ENCODE measurements at regions not wholly inside any gene's neighbourhood (a gene's known extent, or its start where the extent isn't known, plus 50 kb on each side); places are given as distances from the start of the nearest gene placed in this dataset.

GRCh38 chr5:104611135-104611767 is 1048.7 kb upstream of the NUDT12 start:
- ATAC-seq (no peak), DNase-seq (no peak)
- Histone ChIP-seq H3K4me3 (no peak overlapping the region), H3K27me3 (ENCODE audit: insufficient read depth in 3 of 3, low read length in 2 of 3) (no peaks in the 10 kb centered on the region), H3K4me1 (no peaks in the 10 kb centered on the region), H3K9me3 (no peaks in the 10 kb centered on the region), H3K27ac (no peak overlapping the region), H3K36me3 (ENCODE audit: insufficient read depth in 1 of 2, low read depth in 1 of 2) (no peaks in the 10 kb centered on the region)
- 21 to 30% (median 24%) methylated on average over 6 of the region's 6 CpGs for WGBS, 3 donors
- TF ChIP-seq CTCF (IDR thresholded peaks at IDR 0.05): no peak
- intact Hi-C loops (cut with DNase I): no loop called here

GRCh38 chr5:104606258-104606829 is 1043.8 kb upstream of the NUDT12 start:
- DNase-seq (no peak), ATAC-seq (no peak)
- intact Hi-C loops (cut with DNase I): no loop called here
- H3K4me1 ChIP-seq: no peaks in the 10 kb centered on the region
- WGBS, 3 donors: 75 to 78% (median 77%) methylated on average over 5 of the region's 5 CpGs
- TF ChIP-seq CTCF (IDR thresholded peaks at IDR 0.05): no peak
- H3K27me3 ChIP-seq (ENCODE audit: insufficient read depth in 3 of 3, low read length in 2 of 3): no peaks in the 10 kb centered on the region
- no peaks in the 10 kb centered on the region for H3K9me3 ChIP-seq
- H3K36me3 ChIP-seq (ENCODE audit: insufficient read depth in 1 of 2, low read depth in 1 of 2): no peaks in the 10 kb centered on the region
- H3K4me3 ChIP-seq: no peak overlapping the region
- H3K27ac ChIP-seq: no peak overlapping the region

- no peak for TF ChIP-seq CTCF (IDR thresholded peaks at IDR 0.05)
- WGBS, 3 donors: 56 to 69% (median 66%) methylated on average over 2 of the region's 2 CpGs
- intact Hi-C loops (cut with DNase I): no loop called here
- no peak overlapping the region for H3K27ac ChIP-seq
- DNase-seq (no peak), ATAC-seq (no peak)
- no peaks in the 10 kb centered on the region for H3K36me3 ChIP-seq (ENCODE audit: insufficient read depth in 1 of 2, low read depth in 1 of 2)
- no peak overlapping the region for H3K4me3 ChIP-seq
- no peaks in the 10 kb centered on the region for H3K9me3 ChIP-seq
- no peaks in the 10 kb centered on the region for H3K4me1 ChIP-seq
- H3K27me3 ChIP-seq (ENCODE audit: insufficient read depth in 3 of 3, low read length in 2 of 3): peaks cover 0 to 2% (median 0%) of the 10 kb centered on the region in 3 donors
Measured at GRCh38 chr5:104599726-104600125, 1037.1 kb upstream of the NUDT12 start.

GRCh38 chr5:104598285-104598684 is 1035.7 kb upstream of the NUDT12 start:
- no peak overlapping the region for H3K4me3 ChIP-seq
- intact Hi-C loops (cut with DNase I): no loop called here
- H3K36me3 ChIP-seq (ENCODE audit: insufficient read depth in 1 of 2, low read depth in 1 of 2): no peaks in the 10 kb centered on the region
- ATAC-seq: no peak
- 0% methylated on average over 1 of the region's 1 CpG for WGBS, 3 donors
- H3K27ac ChIP-seq: no peak overlapping the region
- DNase-seq: no peak
- no peaks in the 10 kb centered on the region for H3K9me3 ChIP-seq
- TF ChIP-seq CTCF (IDR thresholded peaks at IDR 0.05): no peak
- peaks cover 0 to 2% (median 0%) of the 10 kb centered on the region in 3 donors for H3K27me3 ChIP-seq (ENCODE audit: insufficient read depth in 3 of 3, low read length in 2 of 3)
- no peaks in the 10 kb centered on the region for H3K4me1 ChIP-seq

- Histone ChIP-seq H3K27me3 (ENCODE audit: insufficient read depth in 3 of 3, low read length in 2 of 3) (peaks cover 0 to 2% (median 0%) of the 10 kb centered on the region in 3 donors), H3K4me3 (no peak overlapping the region), H3K36me3 (ENCODE audit: insufficient read depth in 1 of 2, low read depth in 1 of 2) (no peaks in the 10 kb centered on the region), H3K27ac (no peak overlapping the region), H3K9me3 (no peaks in the 10 kb centered on the region), H3K4me1 (no peaks in the 10 kb centered on the region)
- intact Hi-C loops (cut with DNase I): no loop called here
- TF ChIP-seq CTCF (IDR thresholded peaks at IDR 0.05): no peak
- 73 to 92% (median 89%) methylated on average over 4 of the region's 4 CpGs for WGBS, 3 donors
- DNase-seq (no peak), ATAC-seq (no peak)
Measured at GRCh38 chr5:104594850-104595249, 1032.3 kb upstream of the NUDT12 start.
